Esophagus mucosa (tissue), 1 donor: ENCODE measurements at regions not wholly inside any gene's neighbourhood (a gene's known extent, or its start where the extent isn't known, plus 50 kb on each side); places are given as distances from the start of the nearest gene placed in this dataset.

ENCODE experiments used
- ATAC-seq: fragments of 200-7000 bp; cut with Tn5 transposase; one replicate; pipeline ENCODE4 v1.9.1; 2020
- donor health status: DM: yes; HTN: yes; CAD: no.

- no peak for ATAC-seq
Observed at GRCh38 chr13:21757763-21758162, 86.9 kb downstream of the FGF9 start.

GRCh38 chr13:21758441-21758840 is 87.6 kb downstream of the FGF9 start:
- no peak for ATAC-seq

- ATAC-seq, result no peak
Observed at GRCh38 chr13:21759463-21759862, 88.6 kb downstream of the FGF9 start.

GRCh38 chr13:21759911-21760310 is 89.0 kb downstream of the FGF9 start:
- ATAC-seq, result no peak

- ATAC-seq, result no peak
Observed at GRCh38 chr13:21761770-21762169, 90.9 kb downstream of the FGF9 start.

GRCh38 chr13:21762512-21762911 is 91.6 kb downstream of the FGF9 start:
- ATAC-seq, result no peak

- no peak for ATAC-seq
Observed at GRCh38 chr13:21767032-21767431, 96.2 kb downstream of the FGF9 start.

- no peak for ATAC-seq
Observed at GRCh38 chr13:21771075-21771474, 100.2 kb downstream of the FGF9 start.

GRCh38 chr13:21777166-21777565 is 106.3 kb downstream of the FGF9 start:
- no peak for ATAC-seq

- no peak for ATAC-seq
Observed at GRCh38 chr13:21777813-21778212, 106.9 kb downstream of the FGF9 start.

- ATAC-seq, result no peak
Observed at GRCh38 chr13:21782736-21783135, 111.9 kb downstream of the FGF9 start.

GRCh38 chr13:21785990-21786389 is 115.1 kb downstream of the FGF9 start:
- no peak for ATAC-seq

- ATAC-seq, result no peak
Observed at GRCh38 chr13:21796066-21796465, 125.2 kb downstream of the FGF9 start.

- no peak for ATAC-seq
Observed at GRCh38 chr13:21796775-21797514, 126.1 kb downstream of the FGF9 start.

- ATAC-seq, result no peak
Observed at GRCh38 chr13:21797736-21798135, 126.9 kb downstream of the FGF9 start.

- ATAC-seq, result no peak
Observed at GRCh38 chr13:21798181-21798580, 127.3 kb downstream of the FGF9 start.

GRCh38 chr13:21799671-21800070 is 128.8 kb downstream of the FGF9 start:
- no peak for ATAC-seq

GRCh38 chr13:21800837-21801616 is 130.2 kb downstream of the FGF9 start:
- no peak for ATAC-seq

GRCh38 chr13:21805733-21806132 is 134.9 kb downstream of the FGF9 start:
- no peak for ATAC-seq

GRCh38 chr13:21812192-21812626 is 141.3 kb downstream of the FGF9 start:
- no peak for ATAC-seq

- ATAC-seq, result no peak
Observed at GRCh38 chr13:21813110-21813509, 142.2 kb downstream of the FGF9 start.

- ATAC-seq, result no peak
Observed at GRCh38 chr13:21813844-21814243, 143.0 kb downstream of the FGF9 start.

GRCh38 chr13:21814604-21815003 is 143.7 kb downstream of the FGF9 start:
- no peak for ATAC-seq

GRCh38 chr13:21817878-21818277 is 147.0 kb downstream of the FGF9 start:
- no peak for ATAC-seq
